ENCODE measurements at regions not wholly inside any gene's neighbourhood (a gene's known extent, or its start where the extent isn't known, plus 50 kb on each side); places are given as distances from the start of the nearest gene placed in this dataset.

GRCh38 chr12:118655588-118655987, 279.2 kb downstream of the SUDS3 start:
- no peak for TF ChIP-seq CTCF (IDR thresholded peaks at IDR 0.05; ENCODE audit: insufficient read depth, low read length)
- DNase-seq (ENCODE audit: low read depth), result no peak

GRCh38 chr12:118680356-118680963, 300.9 kb upstream of the SRRM4 start:
- no peak for DNase-seq (ENCODE audit: low read depth)
- no peak overlapping the region for H3K4me3 ChIP-seq (ENCODE audit: low read depth, low read length)
- no peak for TF ChIP-seq CTCF (IDR thresholded peaks at IDR 0.05; ENCODE audit: insufficient read depth, low read length)

More at GRCh38 chr12:118655588-118655987, 279.2 kb downstream of the SUDS3 start:
- H3K4me3 ChIP-seq (ENCODE audit: low read depth, low read length), result no peak overlapping the region

GRCh38 chr12:118682656-118683055, 298.7 kb upstream of the SRRM4 start:
- DNase-seq (ENCODE audit: low read depth), result no peak

GRCh38 chr12:118685983-118686607, 295.2 kb upstream of the SRRM4 start:
- H3K4me3 ChIP-seq (ENCODE audit: low read depth, low read length), result no peak overlapping the region
- TF ChIP-seq CTCF (IDR thresholded peaks at IDR 0.05; ENCODE audit: insufficient read depth, low read length), result no peak
- no peak for DNase-seq (ENCODE audit: low read depth)

More at GRCh38 chr12:118682656-118683055, 298.7 kb upstream of the SRRM4 start:
- no peak for TF ChIP-seq CTCF (IDR thresholded peaks at IDR 0.05; ENCODE audit: insufficient read depth, low read length)
- H3K4me3 ChIP-seq (ENCODE audit: low read depth, low read length), result no peak overlapping the region

GRCh38 chr12:118689793-118690192, 291.5 kb upstream of the SRRM4 start:
- TF ChIP-seq CTCF (IDR thresholded peaks at IDR 0.05; ENCODE audit: insufficient read depth, low read length), result no peak
- H3K4me3 ChIP-seq (ENCODE audit: low read depth, low read length), result no peak overlapping the region
- no peak for DNase-seq (ENCODE audit: low read depth)

GRCh38 chr12:118690506-118690905, 290.8 kb upstream of the SRRM4 start:
- H3K4me3 ChIP-seq (ENCODE audit: low read depth, low read length), result no peak overlapping the region
- no peak for DNase-seq (ENCODE audit: low read depth)
- TF ChIP-seq CTCF (IDR thresholded peaks at IDR 0.05; ENCODE audit: insufficient read depth, low read length), result no peak

Data from fibroblast of the aortic adventitia (primary cell).